ENCODE measurements at regions not wholly inside any gene's neighbourhood (a gene's known extent, or its start where the extent isn't known, plus 50 kb on each side); places are given as distances from the start of the nearest gene placed in this dataset.

DNA sequence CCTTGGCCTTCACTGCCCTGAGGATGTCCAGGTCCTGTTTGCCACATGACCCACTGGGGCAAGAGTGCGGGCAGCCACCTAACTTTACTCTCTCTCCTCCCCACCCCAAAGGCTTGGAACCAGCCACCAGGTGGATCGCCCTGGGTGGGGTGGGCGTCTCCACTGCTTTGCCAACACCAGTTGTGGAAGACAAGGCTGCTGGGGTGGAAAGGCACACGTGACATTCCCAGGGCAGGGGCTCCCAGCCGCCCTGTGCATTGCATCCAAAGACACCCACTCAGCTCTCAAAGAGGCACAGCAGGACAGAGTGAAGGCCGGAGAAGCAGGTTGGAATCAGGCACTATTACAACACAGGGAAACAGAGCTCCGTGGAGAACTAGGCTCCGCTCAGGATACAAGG, 162.2 kb downstream of the OLFM1 start:
- no peaks in the 10 kb centered on the region for H3K9me3 ChIP-seq (ENCODE audit: insufficient read depth, low read length)
- no peak overlapping the region for H3K9ac ChIP-seq (ENCODE audit: low read length)
- no peaks in the 10 kb centered on the region for H3K9me2 ChIP-seq (replicated peaks; ENCODE audit: insufficient read depth, low read length)
- no peaks in the 10 kb centered on the region for H3K36me3 ChIP-seq (ENCODE audit: low read length)
- H3K4me2 ChIP-seq (ENCODE audit: low read depth, low read length, poor library complexity, severe bottlenecking), result no peak overlapping the region
- no peak for TF ChIP-seq EZH2phosphoT487 (conservative IDR thresholded peaks at IDR 0.05; ENCODE audit: low read length)
- TF ChIP-seq, protein P1, sequence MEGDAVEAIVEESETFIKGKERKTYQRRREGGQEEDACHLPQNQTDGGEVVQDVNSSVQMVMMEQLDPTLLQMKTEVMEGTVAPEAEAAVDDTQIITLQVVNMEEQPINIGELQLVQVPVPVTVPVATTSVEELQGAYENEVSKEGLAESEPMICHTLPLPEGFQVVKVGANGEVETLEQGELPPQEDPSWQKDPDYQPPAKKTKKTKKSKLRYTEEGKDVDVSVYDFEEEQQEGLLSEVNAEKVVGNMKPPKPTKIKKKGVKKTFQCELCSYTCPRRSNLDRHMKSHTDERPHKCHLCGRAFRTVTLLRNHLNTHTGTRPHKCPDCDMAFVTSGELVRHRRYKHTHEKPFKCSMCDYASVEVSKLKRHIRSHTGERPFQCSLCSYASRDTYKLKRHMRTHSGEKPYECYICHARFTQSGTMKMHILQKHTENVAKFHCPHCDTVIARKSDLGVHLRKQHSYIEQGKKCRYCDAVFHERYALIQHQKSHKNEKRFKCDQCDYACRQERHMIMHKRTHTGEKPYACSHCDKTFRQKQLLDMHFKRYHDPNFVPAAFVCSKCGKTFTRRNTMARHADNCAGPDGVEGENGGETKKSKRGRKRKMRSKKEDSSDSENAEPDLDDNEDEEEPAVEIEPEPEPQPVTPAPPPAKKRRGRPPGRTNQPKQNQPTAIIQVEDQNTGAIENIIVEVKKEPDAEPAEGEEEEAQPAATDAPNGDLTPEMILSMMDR (IDR thresholded peaks at IDR 0.05; ENCODE audit: insufficient read depth, low read length, poor library complexity, severe bottlenecking), result no peak
- no peaks in the 10 kb centered on the region for H3K79me2 ChIP-seq (ENCODE audit: insufficient read depth, low read length)
- no peaks in the 10 kb centered on the region for H4K20me1 ChIP-seq (ENCODE audit: low read depth, low read length)
- no peak overlapping the region for H3K27ac ChIP-seq (ENCODE audit: low read depth, low read length)
- no peaks in the 10 kb centered on the region for H3K27me3 ChIP-seq (ENCODE audit: low read length)
- H3F3A ChIP-seq (ENCODE audit: insufficient read depth), result no peaks in the 10 kb centered on the region
- no peak overlapping the region for H3K4me3 ChIP-seq (ENCODE audit: insufficient read depth, low read length, poor library complexity, severe bottlenecking)
- no peak overlapping the region for H2AFZ ChIP-seq (ENCODE audit: low read depth, low read length, severe bottlenecking)

DNA sequence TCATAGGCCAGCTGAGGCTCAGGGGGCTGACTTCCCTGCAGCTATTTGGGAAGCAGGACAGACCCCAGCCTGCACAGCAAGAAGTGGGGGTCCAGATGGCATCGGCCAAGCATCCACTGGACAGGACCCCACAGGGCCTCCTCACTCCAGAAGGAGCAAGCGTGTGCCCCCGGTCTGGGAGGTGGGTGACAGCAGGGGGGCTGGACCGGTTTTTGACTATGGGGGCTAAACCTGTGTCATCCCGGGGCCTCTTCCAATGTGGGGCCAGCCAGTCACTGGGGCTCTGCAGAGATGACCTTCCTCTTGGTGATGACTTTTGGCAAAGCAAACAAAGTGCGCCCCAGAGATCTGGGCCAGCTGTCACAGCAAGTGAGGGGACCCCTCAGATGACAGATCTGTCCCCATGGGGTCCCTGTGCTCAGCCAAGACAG, 163.9 kb downstream of the OLFM1 start:
- no peak for TF ChIP-seq EZH2phosphoT487 (conservative IDR thresholded peaks at IDR 0.05; ENCODE audit: low read length)
- TF ChIP-seq, protein P1 (IDR thresholded peaks at IDR 0.05; ENCODE audit: insufficient read depth, low read length, poor library complexity, severe bottlenecking), result no peak
- Histone ChIP-seq H3K79me2 (ENCODE audit: insufficient read depth, low read length) (no peaks in the 10 kb centered on the region), H3K36me3 (ENCODE audit: low read length) (no peaks in the 10 kb centered on the region), H2AFZ (ENCODE audit: low read depth, low read length, severe bottlenecking) (no peak overlapping the region), H4K20me1 (ENCODE audit: low read depth, low read length) (no peaks in the 10 kb centered on the region), H3K27me3 (ENCODE audit: low read length) (no peaks in the 10 kb centered on the region), H3K9me2 (replicated peaks; ENCODE audit: insufficient read depth, low read length) (no peaks in the 10 kb centered on the region), H3K27ac (ENCODE audit: low read depth, low read length) (no peak overlapping the region), H3K4me3 (ENCODE audit: insufficient read depth, low read length, poor library complexity, severe bottlenecking) (no peak overlapping the region), H3K4me2 (ENCODE audit: low read depth, low read length, poor library complexity, severe bottlenecking) (no peak overlapping the region), H3K9me3 (ENCODE audit: insufficient read depth, low read length) (no peaks in the 10 kb centered on the region), H3F3A (ENCODE audit: insufficient read depth) (no peaks in the 10 kb centered on the region), H3K9ac (ENCODE audit: low read length) (no peak overlapping the region)

DNA sequence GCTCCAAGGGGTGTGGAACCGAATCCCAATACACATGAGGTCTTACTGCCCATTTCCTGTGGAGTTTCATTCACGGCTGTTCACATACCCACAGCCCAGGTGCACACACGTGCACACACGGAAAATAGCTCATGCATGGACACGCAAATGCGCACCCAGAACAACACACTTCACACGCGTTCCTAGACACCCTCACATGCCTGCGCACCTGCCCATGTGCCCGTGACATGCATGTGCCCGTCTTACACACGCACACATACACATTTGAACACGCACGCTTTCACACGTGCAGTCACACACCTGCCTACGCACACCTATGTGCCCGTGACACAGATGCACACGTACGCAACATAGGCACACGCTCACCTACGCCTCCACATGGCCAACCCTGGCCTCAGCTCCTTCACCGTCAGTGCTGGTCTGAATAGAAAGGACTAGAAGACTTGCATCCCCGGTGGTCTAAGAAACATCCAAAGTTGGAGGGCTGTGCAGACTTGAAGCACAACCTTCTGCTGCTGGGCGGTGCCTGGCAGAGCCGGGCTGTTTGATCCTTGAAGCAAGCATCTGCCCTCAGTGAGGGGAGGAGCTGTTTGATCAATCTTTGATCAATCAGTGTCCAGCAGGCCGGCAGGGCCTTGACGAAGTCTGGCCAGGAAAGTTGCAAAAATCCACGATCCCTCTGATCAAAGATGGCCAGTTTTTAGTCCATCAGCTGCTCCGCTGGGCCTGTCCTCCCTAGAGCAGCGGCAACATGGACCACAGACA, 164.7 kb downstream of the OLFM1 start:
- Histone ChIP-seq H2AFZ (ENCODE audit: low read depth, low read length, severe bottlenecking) (no peak overlapping the region), H3K9me2 (replicated peaks; ENCODE audit: insufficient read depth, low read length) (no peaks in the 10 kb centered on the region), H3K9me3 (ENCODE audit: insufficient read depth, low read length) (no peaks in the 10 kb centered on the region), H3K27ac (ENCODE audit: low read depth, low read length) (no peak overlapping the region), H3K27me3 (ENCODE audit: low read length) (no peaks in the 10 kb centered on the region), H3K79me2 (ENCODE audit: insufficient read depth, low read length) (no peaks in the 10 kb centered on the region), H4K20me1 (ENCODE audit: low read depth, low read length) (no peaks in the 10 kb centered on the region), H3K4me2 (ENCODE audit: low read depth, low read length, poor library complexity, severe bottlenecking) (no peak overlapping the region), H3K4me3 (ENCODE audit: insufficient read depth, low read length, poor library complexity, severe bottlenecking) (no peak overlapping the region), H3K36me3 (ENCODE audit: low read length) (no peaks in the 10 kb centered on the region), H3F3A (ENCODE audit: insufficient read depth) (no peaks in the 10 kb centered on the region), H3K9ac (ENCODE audit: low read length) (no peak overlapping the region)
- TF ChIP-seq, protein P1 (IDR thresholded peaks at IDR 0.05; ENCODE audit: insufficient read depth, low read length, poor library complexity, severe bottlenecking), result no peak
- TF ChIP-seq EZH2phosphoT487 (conservative IDR thresholded peaks at IDR 0.05; ENCODE audit: low read length), result no peak
